GM12865 (cell line): ENCODE measurements at regions not wholly inside any gene's neighbourhood (a gene's known extent, or its start where the extent isn't known, plus 50 kb on each side); places are given as distances from the start of the nearest gene placed in this dataset.

ENCODE experiments used
- DNase-seq: peaks from one replicate; pipeline ENCODE4 v3.0.0; 2010; ENCODE audit warnings: low read depth
- H3K4me3 ChIP-seq: 2 replicates; pipeline ENCODE4 v1.5.1; 2011; ENCODE audit warnings: mild to moderate bottlenecking, low read depth, low read length, control low read depth
- TF ChIP-seq, protein P1 (sequence below): IDR thresholded peaks from 2 replicates; pipeline ENCODE4 v1.5.1; 2011; ENCODE audit warnings: low read length, control low read depth, low read depth, inconsistent platforms; ENCODE audit not compliant: insufficient read depth; ENCODE audit errors: missing control alignments

DNA sequence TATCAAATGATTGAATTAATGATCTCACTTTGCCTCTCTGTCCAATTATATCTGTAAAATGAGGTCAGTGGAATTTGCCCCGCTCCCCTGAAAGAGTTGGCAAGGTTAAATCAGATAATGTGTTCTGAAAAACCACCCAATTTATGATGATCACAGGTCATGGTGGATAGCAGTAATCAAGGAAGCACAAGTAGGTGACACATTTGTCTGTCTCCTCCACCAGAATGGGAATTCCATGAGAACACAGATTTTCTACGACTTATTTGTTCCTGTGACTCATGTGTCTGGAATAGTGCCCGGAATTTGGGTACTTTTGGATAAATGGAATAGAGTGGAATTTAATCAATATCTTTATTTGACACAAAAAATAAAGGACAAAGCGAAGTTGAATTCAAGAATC is 220.9 kb upstream of the SUCLG2 start:
- no peak for DNase-seq
- TF ChIP-seq, protein P1, sequence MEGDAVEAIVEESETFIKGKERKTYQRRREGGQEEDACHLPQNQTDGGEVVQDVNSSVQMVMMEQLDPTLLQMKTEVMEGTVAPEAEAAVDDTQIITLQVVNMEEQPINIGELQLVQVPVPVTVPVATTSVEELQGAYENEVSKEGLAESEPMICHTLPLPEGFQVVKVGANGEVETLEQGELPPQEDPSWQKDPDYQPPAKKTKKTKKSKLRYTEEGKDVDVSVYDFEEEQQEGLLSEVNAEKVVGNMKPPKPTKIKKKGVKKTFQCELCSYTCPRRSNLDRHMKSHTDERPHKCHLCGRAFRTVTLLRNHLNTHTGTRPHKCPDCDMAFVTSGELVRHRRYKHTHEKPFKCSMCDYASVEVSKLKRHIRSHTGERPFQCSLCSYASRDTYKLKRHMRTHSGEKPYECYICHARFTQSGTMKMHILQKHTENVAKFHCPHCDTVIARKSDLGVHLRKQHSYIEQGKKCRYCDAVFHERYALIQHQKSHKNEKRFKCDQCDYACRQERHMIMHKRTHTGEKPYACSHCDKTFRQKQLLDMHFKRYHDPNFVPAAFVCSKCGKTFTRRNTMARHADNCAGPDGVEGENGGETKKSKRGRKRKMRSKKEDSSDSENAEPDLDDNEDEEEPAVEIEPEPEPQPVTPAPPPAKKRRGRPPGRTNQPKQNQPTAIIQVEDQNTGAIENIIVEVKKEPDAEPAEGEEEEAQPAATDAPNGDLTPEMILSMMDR, result no peak
- no peak overlapping the region for H3K4me3 ChIP-seq

DNA sequence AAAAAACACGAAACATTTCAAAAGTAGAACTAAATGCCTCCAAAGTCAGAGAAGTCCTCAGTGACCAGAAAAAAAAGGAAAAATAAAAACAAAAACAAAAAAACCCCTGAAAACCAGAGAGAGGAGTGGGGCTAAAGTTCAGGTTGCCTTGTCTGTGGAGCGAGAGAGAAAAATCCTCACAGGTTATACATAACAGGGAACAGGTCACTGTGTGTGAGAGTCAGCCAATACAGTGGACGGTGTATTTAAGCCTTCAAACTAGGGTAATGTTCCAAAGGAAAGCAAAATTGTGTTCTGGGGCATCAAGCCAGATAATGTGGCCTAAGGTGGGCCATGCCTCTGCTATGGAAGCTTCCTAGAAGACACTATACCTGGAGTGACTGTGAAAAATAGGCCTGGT is 216.1 kb upstream of the SUCLG2 start:
- no peak for DNase-seq
- H3K4me3 ChIP-seq, result no peak overlapping the region
- TF ChIP-seq, protein P1, result no peak

DNA sequence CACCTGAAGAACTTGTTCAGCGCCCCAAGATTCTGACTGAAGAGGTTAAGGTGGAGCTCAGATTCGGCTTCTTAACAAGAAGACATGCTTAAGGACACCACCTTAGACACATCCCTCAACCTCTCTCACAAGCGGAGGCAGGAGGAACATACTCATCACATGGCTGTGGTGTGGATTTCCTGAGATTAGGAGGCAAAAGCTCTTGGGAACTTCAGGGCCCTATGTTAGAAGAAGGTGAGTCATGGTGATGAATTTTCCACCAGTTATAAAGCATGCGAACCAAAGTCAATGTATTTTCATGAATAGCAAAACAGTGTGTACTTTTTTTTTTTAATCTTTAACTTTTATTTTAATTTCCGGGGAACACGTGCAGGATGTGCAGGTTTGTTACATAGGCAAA is 212.2 kb upstream of the SUCLG2 start:
- TF ChIP-seq, protein P1, result no peak
- no peak for DNase-seq

DNA sequence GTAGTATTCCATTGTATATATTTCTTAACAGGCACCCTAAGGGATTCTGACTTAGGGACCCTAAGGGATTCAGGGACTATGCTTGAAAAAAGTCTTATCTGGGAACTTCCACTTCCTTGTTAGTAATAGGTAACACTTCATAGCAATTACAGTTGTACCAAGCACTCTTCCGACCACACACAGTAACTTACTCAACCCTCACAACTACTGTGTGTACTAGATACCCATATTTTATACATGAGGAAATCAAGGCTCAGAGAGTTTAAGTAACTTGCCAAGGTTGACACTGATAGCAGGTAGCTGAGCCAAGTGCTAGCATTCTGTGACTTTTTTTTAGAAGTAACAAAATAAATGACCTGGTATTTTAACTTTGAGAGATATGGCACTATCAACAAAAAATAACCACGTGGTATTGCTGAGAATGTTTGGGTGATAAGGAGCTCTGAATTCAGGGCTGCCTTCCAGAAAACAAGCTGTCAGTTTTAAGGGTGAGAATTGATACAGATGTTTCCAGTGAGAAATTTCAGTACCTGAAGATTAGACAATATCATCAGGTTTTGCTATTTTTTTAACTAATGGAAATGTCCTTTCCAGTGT is 210.3 kb upstream of the SUCLG2 start:
- TF ChIP-seq, protein P1, result no peak
- no peak for DNase-seq

More for the DNA sequence above, 212.2 kb upstream of the SUCLG2 start:
- H3K4me3 ChIP-seq, result no peak overlapping the region

DNA sequence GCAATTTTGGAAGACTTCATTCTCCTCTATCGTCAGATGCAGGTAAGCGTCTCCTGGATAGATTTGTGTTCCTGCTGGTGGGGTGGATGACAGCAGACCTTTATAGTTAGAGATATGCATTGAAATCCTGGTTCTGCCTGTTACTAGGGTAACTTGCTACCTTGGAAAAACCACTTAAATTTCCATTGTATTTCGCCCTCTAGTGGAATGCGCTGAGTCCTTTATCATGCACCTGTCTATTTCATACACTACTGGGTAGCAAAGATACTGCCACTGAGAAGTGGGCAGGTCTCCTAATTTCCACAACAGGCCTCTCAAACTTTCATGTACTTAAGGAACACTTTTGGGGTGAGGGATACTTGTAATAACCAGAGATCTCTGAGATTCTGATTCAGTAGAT is 209.5 kb upstream of the SUCLG2 start:
- H3K4me3 ChIP-seq, result no peak overlapping the region
- TF ChIP-seq, protein P1, result no peak
- peak; percentile 9 for DNase-seq

More for the DNA sequence above, 210.3 kb upstream of the SUCLG2 start:
- H3K4me3 ChIP-seq, result no peak overlapping the region

DNA sequence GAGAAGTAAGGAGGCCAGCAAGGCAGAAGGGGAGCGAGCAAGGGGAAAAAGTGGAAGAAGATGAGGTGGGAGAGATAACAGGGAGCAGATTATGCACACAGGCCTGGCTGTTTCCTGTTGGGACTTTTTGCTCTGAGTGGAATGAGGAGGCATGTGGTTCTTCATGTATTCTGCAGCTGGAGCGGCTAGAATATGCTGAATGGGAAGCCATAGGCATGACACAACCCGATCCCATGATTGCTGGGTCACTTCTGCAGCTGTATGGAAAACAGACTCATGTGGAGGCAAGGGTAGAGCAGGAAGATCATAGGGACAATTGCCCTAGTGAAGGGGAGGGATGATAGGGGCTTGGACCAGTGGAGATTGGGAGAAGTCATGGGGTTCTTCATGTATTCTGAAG is 206.0 kb upstream of the SUCLG2 start:
- TF ChIP-seq, protein P1, result no peak
- no peak overlapping the region for H3K4me3 ChIP-seq
- no peak for DNase-seq

DNA sequence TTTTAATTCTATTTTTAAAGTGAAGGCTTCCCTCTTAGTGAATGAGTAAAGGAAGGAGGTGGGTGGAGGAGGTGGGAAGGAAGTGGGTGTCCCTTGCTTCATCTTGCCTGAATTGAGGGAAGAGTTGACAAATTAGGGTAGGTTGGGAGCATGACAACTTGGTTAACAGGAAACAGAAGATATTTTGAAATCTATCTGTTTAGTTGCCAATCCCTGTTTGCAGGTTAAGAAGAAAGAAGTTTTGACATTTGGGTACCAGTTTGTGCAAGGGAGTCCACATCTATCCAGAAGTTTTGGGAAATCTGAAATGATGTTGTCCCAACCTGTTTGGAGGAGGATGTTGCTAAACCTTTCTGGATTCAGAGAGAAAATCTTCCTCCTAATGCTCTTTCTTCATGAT is 204.1 kb upstream of the SUCLG2 start:
- TF ChIP-seq, protein P1, result no peak
- DNase-seq, result no peak
- no peak overlapping the region for H3K4me3 ChIP-seq
